PC-3 (cell line): ENCODE measurements at regions not wholly inside any gene's neighbourhood (a gene's known extent, or its start where the extent isn't known, plus 50 kb on each side); places are given as distances from the start of the nearest gene placed in this dataset.

ENCODE experiments used
- CTCF ChIP-seq: fragments of 300-600 bp; sonication (generic); conservative IDR thresholded peaks from 2 replicates; pipeline ENCODE4 v1.5.1; 2017; ENCODE audit warnings: antibody characterized with exemption, low read depth, mild to moderate bottlenecking, low read length
- EZH2 ChIP-seq: fragments of 300-600 bp; sonication (generic); IDR thresholded peaks from one replicate; pipeline ENCODE4 v1.6.1; 2017; ENCODE audit warnings: antibody characterized with exemption, mild to moderate bottlenecking, low read length; ENCODE audit not compliant: unreplicated experiment
- EZH2phosphoT487 ChIP-seq: fragments of 300-600 bp; sonication (generic); IDR thresholded peaks from 2 replicates; pipeline ENCODE4 v1.6.1; 2018; ENCODE audit warnings: mild to moderate bottlenecking, antibody characterized with exemption, low read length, borderline replicate concordance

GRCh38 chr6:14399635-14400034 lies 282.1 kb downstream of the CD83 start:
- TF ChIP-seq EZH2 (no peak), CTCF (no peak), EZH2phosphoT487 (no peak)
